Lung (tissue), 11 donors: ENCODE measurements at regions not wholly inside any gene's neighbourhood (a gene's known extent, or its start where the extent isn't known, plus 50 kb on each side); places are given as distances from the start of the nearest gene placed in this dataset.

ENCODE experiments used
- ATAC-seq: fragments of 200-7000 bp; cut with Tn5 transposase; one replicate; pipeline ENCODE4 v1.9.1; 2020; ENCODE audit warnings: moderate number of reproducible peaks; ENCODE audit not compliant: insufficient read depth, low FRiP score
- DNase-seq, 3 donors: peaks; one replicate each; pipeline ENCODE4 v3.0.0-alpha.2; 2013 to 2017
- H3K27ac ChIP-seq, 2 donors: one replicate each; pipeline ENCODE4 v1.5.1; 2013; ENCODE audit warnings: mild to moderate bottlenecking in 2 of 2, moderate library complexity in 2 of 2, control low read depth in 1 of 2, inconsistent platforms in 1 of 2, low read depth in 1 of 2, low read length in 1 of 2
- H3K27me3 ChIP-seq, 3 donors: one replicate each; pipeline ENCODE4 v1.5.1; 2013; ENCODE audit warnings: low read length in 2 of 3; ENCODE audit not compliant: control insufficient read depth in 3 of 3, insufficient read depth in 3 of 3
- H3K36me3 ChIP-seq, 4 donors: one replicate each; pipeline ENCODE4 v1.5.1; 2013; ENCODE audit warnings: low read length in 4 of 4, mild to moderate bottlenecking in 1 of 4, moderate library complexity in 1 of 4; ENCODE audit not compliant: control insufficient read depth in 4 of 4, insufficient read depth in 4 of 4
- H3K4me1 ChIP-seq, 5 donors: one replicate each; pipeline ENCODE4 v1.5.1; 2013; ENCODE audit warnings: low read length in 5 of 5, mild to moderate bottlenecking in 2 of 5, moderate library complexity in 1 of 5; ENCODE audit not compliant: control insufficient read depth in 5 of 5, insufficient read depth in 5 of 5
- H3K4me3 ChIP-seq: one replicate; pipeline ENCODE4 v1.5.1; 2013; ENCODE audit warnings: mild to moderate bottlenecking, control low read depth, moderate library complexity
- H3K9ac ChIP-seq, 2 donors: one replicate each; pipeline ENCODE4 v1.5.1; 2013; ENCODE audit warnings: low read length in 2 of 2, control low read depth in 1 of 2; ENCODE audit not compliant: insufficient read depth in 1 of 2
- H3K9me3 ChIP-seq, 4 donors: one replicate each; pipeline ENCODE4 v1.5.1; 2013; ENCODE audit warnings: low read length in 3 of 4, mild to moderate bottlenecking in 1 of 4, moderate library complexity in 1 of 4; ENCODE audit not compliant: control insufficient read depth in 4 of 4, insufficient read depth in 3 of 4
- CTCF ChIP-seq: IDR thresholded peaks from 2 replicates; pipeline ENCODE4 v1.5.1; 2012; ENCODE audit warnings: mild to moderate bottlenecking; ENCODE audit errors: control extremely low read depth, extremely low read depth
- WGBS, 2 donors: extraction: QIAGEN DNeasy Blood & Tissue Kit; methylation state at CpG; one replicate each; pipeline ENCODE4 v1.1.7; 2013; 5-methylcytosine and 5-hydroxymethylcytosine counted together
- donor health status: control.
- donor health status: control.
- donor health status: Bipolar disorder and iron deficiency.
- donor health status: healthy.
- donor health status: DM: yes; HTN: yes; CAD: no.

- H3K36me3 ChIP-seq: no peaks in the 10 kb centered on the region
- H3K9ac ChIP-seq: no peak overlapping the region
- H3K4me1 ChIP-seq: no peaks in the 10 kb centered on the region
- H3K9me3 ChIP-seq: no peaks in the 10 kb centered on the region
- no peaks in the 10 kb centered on the region for H3K27me3 ChIP-seq
- DNase-seq: no peak
- no peak for TF ChIP-seq CTCF
- H3K27ac ChIP-seq: no peak overlapping the region
- 91 to 92% methylated on average over 5 of the region's 5 CpGs for WGBS, 2 donors
- no peak overlapping the region for H3K4me3 ChIP-seq
- no peak for ATAC-seq
These were observed 739.3 kb downstream of the NR2F1-AS1 start for GRCh38 chr5:92841604-92842155.

GRCh38 chr5:92838253-92838652, 742.8 kb downstream of the NR2F1-AS1 start:
- no peak overlapping the region for H3K27ac ChIP-seq
- no peak overlapping the region for H3K9ac ChIP-seq
- no peak for TF ChIP-seq CTCF
- H3K9me3 ChIP-seq: no peaks in the 10 kb centered on the region
- no peaks in the 10 kb centered on the region for H3K27me3 ChIP-seq
- WGBS, 2 donors: 78 to 84% methylated on average over 1 of the region's 1 CpG
- H3K4me3 ChIP-seq: no peak overlapping the region
- no peaks in the 10 kb centered on the region for H3K36me3 ChIP-seq
- peaks cover 0 to 3% (median 0%) of the 10 kb centered on the region in 5 donors for H3K4me1 ChIP-seq
- DNase-seq (no peak), ATAC-seq (no peak)

GRCh38 chr5:92836855-92837755, 743.9 kb downstream of the NR2F1-AS1 start:
- Histone ChIP-seq H3K27me3 (no peaks in the 10 kb centered on the region), H3K9me3 (no peaks in the 10 kb centered on the region), H3K27ac (no peak overlapping the region), H3K4me3 (no peak overlapping the region), H3K4me1 (peaks cover 0 to 3% (median 0%) of the 10 kb centered on the region in 5 donors), H3K36me3 (no peaks in the 10 kb centered on the region), H3K9ac (no peak overlapping the region)
- no peak for DNase-seq
- TF ChIP-seq CTCF: no peak
- ATAC-seq: no peak
- 77 to 81% methylated on average over 3 of the region's 3 CpGs for WGBS, 2 donors
